AG04449 (cell line): ENCODE measurements at regions not wholly inside any gene's neighbourhood (a gene's known extent, or its start where the extent isn't known, plus 50 kb on each side); places are given as distances from the start of the nearest gene placed in this dataset.

ENCODE experiments used
- CTCF ChIA-PET: fragments of 350-600 bp; formaldehyde crosslinking; extraction: SDS; loops from one replicate; lab custom pipeline; 2021; ENCODE audit warnings: antibody characterized with exemption; lab: Yijun Ruan, JAX
- POLR2A ChIA-PET: fragments of 400-600, 350-600 bp; formaldehyde crosslinking; extraction: SDS; loops from one replicate; lab custom pipeline; 2020; ENCODE audit warnings: antibody characterized with exemption, inconsistent platforms; lab: Yijun Ruan, JAX
- DNase-seq: peaks from one replicate; pipeline ENCODE4 v3.0.0-alpha.2; 2010; ENCODE audit warnings: low read depth, low spot score
- H3K4me3 ChIP-seq: 2 replicates; pipeline ENCODE4 v1.5.1; 2011; ENCODE audit warnings: low read depth, mild to moderate bottlenecking, control low read depth, low read length
- TF ChIP-seq, protein P1 (sequence below): IDR thresholded peaks from one replicate; pipeline ENCODE4 v1.5.1; 2011; ENCODE audit warnings: mild to moderate bottlenecking, moderate library complexity, low read length, control low read depth, inconsistent platforms; ENCODE audit not compliant: insufficient read depth; ENCODE audit errors: missing control alignments

DNA sequence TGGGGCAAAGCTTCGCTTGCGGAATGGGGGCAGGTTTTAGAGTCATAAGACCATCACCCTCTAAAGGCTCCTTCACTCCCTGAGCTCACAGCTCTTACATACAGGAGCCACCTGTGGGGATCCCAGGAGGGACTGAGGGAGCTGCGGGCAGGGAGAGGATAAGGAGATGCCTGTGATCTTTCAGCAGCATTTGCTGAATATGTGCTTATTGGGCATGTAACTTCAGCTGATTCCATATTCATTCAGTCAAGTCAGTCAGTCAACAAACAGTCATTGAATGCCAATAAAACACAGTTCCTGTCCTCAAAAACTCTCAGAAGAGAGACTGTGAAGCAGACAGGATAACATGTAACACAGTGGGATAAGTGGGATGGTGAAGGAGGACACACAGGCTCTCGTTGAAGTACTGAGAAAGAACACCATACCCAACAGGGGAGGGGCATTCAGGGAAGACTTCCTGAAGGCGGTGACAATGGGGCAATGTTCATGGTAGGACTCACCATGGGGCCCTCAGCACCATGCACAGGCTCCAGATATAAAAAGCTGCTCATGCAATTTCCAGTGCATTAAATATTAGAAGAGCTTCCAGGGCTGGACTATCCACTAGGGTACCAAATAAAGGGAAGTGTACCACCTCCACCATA lies 240.9 kb downstream of the UACA start:
- no peak overlapping the region for H3K4me3 ChIP-seq
- ChIA-PET POLR2A (no interaction called here), CTCF (interaction anchor here (1.0 to 1.6 kb wide), 3 partner anchors 10 to 34 kb away, joined by 3 to 7 read pairs (median 4); no protein-coding TSS in a partner anchor)
- TF ChIP-seq, protein P1, sequence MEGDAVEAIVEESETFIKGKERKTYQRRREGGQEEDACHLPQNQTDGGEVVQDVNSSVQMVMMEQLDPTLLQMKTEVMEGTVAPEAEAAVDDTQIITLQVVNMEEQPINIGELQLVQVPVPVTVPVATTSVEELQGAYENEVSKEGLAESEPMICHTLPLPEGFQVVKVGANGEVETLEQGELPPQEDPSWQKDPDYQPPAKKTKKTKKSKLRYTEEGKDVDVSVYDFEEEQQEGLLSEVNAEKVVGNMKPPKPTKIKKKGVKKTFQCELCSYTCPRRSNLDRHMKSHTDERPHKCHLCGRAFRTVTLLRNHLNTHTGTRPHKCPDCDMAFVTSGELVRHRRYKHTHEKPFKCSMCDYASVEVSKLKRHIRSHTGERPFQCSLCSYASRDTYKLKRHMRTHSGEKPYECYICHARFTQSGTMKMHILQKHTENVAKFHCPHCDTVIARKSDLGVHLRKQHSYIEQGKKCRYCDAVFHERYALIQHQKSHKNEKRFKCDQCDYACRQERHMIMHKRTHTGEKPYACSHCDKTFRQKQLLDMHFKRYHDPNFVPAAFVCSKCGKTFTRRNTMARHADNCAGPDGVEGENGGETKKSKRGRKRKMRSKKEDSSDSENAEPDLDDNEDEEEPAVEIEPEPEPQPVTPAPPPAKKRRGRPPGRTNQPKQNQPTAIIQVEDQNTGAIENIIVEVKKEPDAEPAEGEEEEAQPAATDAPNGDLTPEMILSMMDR, result no peak
- no peak for DNase-seq

DNA sequence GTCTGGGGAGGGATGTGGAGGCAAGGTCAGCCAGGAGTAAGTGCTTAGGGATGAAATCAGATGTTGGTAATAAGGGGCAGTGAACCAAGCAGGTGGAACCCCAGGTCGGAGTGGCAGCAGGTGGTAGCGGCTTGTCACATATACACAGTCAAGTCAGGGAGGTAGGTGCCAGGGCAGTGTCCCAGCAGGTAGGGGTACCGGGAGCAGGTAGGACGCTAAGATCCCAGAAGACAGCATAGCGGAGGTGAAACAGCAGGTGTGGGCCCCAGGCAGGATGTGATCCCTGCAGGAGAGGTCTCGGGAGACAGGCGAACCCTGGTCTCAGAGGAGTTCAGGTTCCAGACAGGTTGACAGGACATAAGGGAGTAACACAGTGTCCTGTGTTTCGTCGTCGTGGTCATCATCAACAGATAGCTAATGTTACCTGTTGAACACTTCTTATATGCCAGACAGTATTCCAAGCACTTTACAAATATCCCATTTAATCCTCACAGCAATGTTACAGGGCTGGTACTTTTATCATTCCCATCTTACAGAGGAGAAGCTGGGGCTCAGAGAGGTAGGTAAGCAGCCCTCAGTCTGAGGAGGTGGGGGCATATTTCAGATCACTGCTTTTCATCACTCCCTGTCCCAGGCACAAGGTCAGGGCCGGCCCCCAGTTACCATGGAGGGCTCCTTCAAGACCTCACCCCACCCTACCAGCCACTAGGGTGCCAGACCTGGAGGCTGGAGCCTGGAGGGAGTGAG lies 241.6 kb downstream of the UACA start:
- POLR2A ChIA-PET, result no interaction called here
- TF ChIP-seq, protein P1, result no peak
- CTCF ChIA-PET, result interaction anchor here (1.6 kb wide), 1 partner anchor 9 kb away, joined by 7 read pairs; no protein-coding TSS in a partner anchor

DNA sequence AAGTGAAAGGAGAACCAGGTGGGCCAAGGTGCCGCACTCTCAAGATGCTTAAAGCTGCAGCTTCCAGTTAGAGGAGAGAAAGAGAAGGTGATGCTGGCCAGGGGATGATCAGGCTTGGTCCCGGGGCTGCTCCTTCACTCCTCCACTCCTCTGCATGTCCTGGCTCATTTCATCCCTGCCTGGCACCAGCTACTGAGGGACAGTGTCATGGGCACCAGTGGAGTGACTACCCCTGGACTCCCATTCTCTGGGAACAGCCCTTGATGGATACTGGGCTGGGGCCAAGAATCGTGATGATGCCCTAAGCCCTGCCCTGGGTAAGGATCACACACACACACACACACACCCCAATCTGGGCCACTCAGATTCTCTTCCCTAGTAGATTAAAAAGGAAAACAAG lies 243.7 kb downstream of the UACA start:
- ChIA-PET POLR2A (no interaction called here), CTCF (no interaction called here)
- DNase-seq, result no peak
- H3K4me3 ChIP-seq, result no peak overlapping the region
- TF ChIP-seq, protein P1, result no peak

More for the DNA sequence above, 241.6 kb downstream of the UACA start:
- H3K4me3 ChIP-seq, result no peak overlapping the region
- no peak for DNase-seq

DNA sequence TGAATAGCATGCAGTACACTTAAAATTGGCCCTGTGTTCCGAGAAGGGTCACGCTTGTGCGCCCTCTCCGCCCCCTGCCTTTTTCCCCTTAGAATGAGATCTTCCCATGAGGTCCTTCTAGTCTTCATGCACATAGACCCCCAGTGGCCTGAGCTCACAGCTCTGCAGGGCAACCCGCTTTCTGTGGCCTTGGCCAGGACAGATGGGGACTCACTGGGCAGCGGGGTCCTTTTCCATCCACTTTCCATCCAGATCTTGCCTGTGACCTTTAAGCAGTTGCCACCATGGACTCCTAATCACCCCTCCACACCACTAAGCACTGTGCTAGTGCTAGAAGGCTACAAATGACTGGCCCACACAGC lies 244.4 kb downstream of the UACA start:
- CTCF ChIA-PET, result no interaction called here
- DNase-seq, result no peak
- TF ChIP-seq, protein P1, result no peak
- POLR2A ChIA-PET, result no interaction called here
- no peak overlapping the region for H3K4me3 ChIP-seq

DNA sequence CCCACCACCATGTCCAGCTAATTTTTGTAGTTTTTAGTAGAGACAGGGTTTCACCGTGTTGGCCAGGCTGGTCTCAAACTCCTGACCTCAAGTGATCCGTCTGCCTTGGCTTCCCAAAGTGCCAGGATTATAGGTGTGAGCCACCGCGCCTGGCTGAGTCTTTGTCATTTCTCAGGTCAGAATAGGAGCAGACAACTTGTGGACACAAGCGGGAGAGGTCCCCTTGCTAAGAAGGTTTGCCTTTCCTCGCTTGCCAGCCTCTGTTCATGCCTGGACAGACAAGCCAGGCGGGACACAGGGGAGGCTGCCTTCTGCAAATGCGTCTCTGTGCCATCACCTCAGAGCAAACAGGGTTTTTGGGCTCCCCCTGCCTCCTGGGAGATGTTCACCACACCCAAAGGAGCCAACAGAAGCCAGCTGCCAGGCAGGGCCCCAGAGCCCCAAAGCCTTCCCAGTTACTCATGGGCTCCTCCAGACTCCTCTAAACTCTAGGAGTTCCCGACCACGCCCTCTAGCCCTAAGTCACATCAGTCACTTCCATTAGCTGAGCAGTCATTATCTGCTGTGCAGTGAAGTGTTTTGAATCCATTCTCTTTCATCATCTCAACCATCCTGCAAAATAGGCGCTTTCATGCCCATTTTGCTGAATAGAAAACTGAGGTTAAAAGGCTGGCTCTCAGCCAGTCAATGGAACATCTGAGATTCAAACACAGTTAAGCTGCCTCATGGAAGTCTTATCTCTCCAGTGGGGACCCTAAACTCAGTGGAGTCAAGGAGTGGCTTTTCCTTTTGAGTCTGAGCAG lies 245.0 kb downstream of the UACA start:
- H3K4me3 ChIP-seq, result no peak overlapping the region
- TF ChIP-seq, protein P1, result no peak
- ChIA-PET POLR2A (no interaction called here), CTCF (no interaction called here)
- DNase-seq, result no peak

DNA sequence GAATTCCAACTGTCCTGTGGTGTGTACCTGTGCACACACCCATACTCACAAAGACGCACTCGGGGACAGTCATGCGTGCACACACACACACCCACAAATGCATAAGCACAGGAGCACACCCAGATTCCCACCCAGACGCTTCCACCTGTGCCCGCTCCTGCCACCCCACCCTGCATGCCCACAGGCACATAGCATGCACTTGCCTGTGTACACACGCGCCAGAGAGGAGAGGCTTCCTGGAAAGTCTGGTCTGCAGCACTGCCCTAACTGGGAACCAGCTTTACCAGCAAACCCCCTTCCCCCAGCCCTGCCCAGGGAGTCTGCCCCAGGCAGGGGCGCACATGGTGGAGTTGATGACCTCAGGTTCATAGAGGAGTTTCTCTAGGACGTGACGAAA lies 246.2 kb downstream of the UACA start:
- no peak overlapping the region for H3K4me3 ChIP-seq
- CTCF ChIA-PET, result no interaction called here
- DNase-seq, result no peak
- POLR2A ChIA-PET, result no interaction called here
- TF ChIP-seq, protein P1, result no peak
